Left colon (tissue), 2 donors: ENCODE measurements at regions not wholly inside any gene's neighbourhood (a gene's known extent, or its start where the extent isn't known, plus 50 kb on each side); places are given as distances from the start of the nearest gene placed in this dataset.
"Not testable (repeated sequence)": the region's sequence is repeated elsewhere in the genome, so short reads cannot be mapped to it uniquely, and the experiment has no call there.

ENCODE experiments used
- ATAC-seq: fragments of 200-7000 bp; cut with Tn5 transposase; one replicate; pipeline ENCODE4 v1.9.1; 2020; ENCODE audit warnings: mild to moderate bottlenecking, moderate library complexity
- DNase-seq, 2 donors: peaks; one replicate each; pipeline ENCODE4 v3.0.0-alpha.2; 2020
- intact Hi-C, 2 donors: fragments of 100-400 bp; cut with DNase I in 1 of 2; cut with micrococcal nuclease in 1 of 2; formaldehyde crosslinking; loops; one replicate each; pipeline versions ENCODE4 v1.11.2 to v1.14.0; 2022; cut with DNase I, micrococcal nuclease
- donor health status: DM: no; HTN: no; CAD: no.
- donor health status: DM: yes; HTN: yes; CAD: no.

DNA sequence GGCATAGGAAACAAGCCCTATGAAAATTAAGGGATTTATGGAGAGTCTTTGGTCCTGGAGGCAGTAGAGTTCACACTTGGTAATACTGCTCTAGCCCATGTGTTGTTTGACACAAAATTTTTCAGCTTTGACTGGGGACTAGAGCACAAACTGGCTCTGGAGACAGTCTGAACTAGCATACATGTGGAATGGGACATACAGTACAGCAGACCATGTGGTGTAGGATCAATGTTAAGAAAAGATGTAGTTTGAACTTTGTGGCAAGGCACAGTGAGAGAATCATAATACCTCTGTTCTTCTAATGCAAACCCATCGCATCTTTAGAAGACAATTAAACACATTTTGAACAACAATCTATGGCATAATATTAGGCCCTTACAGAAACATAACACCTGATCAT, 521.5 kb upstream of the DDX18 start:
- no peak for ATAC-seq
- no peak for DNase-seq

DNA sequence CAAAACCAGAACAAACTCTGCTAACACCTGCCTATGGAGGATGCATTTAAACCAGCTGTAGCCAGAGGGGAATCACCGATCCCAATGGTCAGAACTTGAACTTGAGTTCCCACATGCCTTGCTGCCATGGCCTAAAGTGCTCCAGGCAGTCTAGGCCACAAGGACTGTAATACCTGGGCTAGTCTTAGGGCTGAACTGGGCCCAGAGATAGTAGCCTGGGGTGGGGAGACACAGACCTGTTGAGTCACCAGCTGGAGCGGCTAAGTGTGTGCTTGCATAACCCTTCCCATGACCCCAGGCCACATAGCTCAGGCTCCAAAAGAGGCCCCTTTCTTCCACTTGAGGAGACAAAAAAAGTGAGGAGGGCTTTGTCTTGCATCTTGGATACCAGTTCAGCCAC, 515.0 kb upstream of the DDX18 start:
- no peak for ATAC-seq
- no peak for DNase-seq
- intact Hi-C loops, result no loop called here

More for the DNA sequence above, 521.5 kb upstream of the DDX18 start:
- intact Hi-C loops, result no loop called here

DNA sequence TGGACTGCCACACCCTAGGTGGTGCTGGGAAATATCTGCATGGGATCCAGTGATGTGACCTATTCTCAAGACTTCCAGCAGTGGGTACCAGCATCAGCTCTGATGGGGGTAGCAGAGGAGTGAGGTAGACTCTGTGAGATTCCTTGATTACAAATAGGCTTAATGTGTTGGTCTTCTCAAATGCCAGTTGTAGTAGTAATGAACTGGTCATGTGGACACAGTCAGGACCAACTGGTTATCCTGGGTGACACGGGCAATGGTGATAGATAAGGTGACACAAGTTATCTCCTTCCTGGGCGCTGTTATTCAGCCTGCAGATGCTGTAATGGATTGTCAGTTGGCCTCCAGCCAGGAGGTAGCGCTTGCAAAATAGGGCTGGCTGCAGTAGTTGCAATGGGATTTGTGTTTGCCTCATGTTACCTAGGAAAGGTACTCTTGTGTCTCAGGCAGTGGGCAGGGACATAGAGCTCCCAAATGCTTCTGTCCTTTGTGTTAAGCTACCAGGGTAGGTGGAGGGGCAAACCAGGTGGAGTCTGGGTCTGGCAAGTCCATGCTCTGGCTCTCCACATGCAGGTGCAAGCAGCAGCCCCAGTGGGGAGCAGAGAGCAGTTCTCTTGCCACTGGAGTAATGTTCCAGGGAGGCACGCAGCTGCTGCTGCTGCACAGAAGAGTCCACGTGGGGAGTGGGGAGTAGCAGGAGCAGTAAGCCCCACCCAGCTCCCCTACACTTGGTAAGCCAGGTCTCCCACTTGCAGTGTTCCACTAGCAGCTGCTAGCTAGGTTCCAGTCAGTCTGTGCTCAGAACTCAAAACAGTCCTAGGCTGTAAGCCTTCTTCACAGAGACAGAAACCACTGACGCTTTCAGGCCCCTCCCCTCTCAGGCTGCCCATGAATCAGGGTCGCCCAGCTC, 505.4 kb upstream of the DDX18 start:
- no peak for ATAC-seq
- intact Hi-C loops, result no loop called here
- DNase-seq, result no peak

DNA sequence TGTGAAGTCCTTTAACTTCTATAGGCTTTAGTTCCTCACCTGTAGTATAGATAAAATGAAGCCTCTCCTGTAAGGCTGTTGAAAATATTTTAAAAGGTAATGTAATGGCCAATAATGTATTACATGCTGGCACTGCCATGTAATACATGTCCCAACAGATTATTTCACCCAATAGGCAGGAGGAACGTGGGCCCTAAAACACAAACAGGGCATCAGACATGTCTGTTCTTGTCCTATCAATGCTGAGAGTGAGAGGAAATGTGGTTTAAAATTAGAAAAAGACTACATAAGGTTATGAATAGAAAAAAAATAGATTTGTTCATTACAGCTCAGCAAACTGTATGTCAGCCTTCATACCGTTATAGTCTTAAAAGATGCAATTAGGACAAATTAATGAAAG, 492.7 kb upstream of the DDX18 start:
- intact Hi-C loops, result no loop called here
- DNase-seq (no peak), ATAC-seq (no peak)

DNA sequence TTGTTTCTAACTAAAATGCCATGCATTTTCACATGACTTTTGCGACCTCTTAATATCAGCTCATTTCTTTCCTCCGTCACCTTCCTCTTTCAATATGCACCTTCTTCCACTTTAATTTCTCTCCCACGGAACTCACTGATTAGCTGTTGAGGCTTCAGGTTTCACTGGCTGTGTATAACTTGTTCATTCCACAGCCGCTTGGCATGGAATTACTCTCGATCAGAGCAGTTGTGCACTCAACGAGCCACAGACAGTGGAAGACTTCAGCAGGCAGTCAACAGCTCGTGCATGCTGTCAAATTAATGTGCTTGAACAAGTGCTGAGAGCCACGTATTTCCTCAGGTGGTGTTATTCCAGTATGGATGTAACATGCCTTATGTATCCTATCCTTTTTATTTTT, 491.2 kb upstream of the DDX18 start:
- ATAC-seq, result no peak
- DNase-seq, result no peak
- intact Hi-C loops, result no loop called here

DNA sequence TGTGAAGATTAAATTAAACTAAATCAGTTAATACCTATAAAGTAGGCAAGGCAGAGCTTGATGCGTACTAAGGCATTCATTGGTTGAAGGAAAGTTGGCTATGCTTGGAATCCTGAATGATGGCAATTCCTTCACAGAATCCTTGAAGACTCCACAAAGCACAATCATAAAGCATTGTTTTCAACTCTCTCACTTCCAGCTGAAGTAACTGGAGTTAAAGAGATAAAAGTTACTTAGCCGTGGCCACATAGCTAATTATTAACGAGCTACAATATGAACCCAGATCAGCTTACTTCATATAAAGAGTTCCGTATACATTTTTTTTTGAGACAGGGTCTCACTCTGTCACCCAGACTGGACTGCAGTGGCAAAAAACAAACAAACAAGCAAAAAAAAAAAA, 483.9 kb upstream of the DDX18 start:
- DNase-seq (no peak), ATAC-seq (peak; percentile 32)
- intact Hi-C loops, result no loop called here

DNA sequence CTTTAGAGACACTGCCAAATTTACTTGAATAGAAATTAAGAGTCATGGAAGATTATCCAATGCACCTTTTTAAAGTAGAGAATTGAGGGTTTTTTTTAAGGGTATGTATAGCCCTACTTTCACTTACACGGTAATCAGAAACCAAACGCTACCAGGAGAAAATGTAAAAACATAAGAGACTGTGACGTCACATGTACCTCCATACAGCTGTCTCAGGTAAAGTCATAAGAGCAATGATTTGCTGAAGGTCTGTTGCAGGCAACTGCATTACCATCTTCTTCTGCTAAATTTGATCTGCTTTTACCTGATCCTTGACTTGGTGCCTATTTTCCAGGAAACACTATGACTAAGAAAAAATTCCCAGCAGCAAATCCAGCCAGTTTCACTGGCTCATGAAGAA, 478.5 kb upstream of the DDX18 start:
- ATAC-seq, result no peak
- no peak for DNase-seq
- intact Hi-C loops, result no loop called here

DNA sequence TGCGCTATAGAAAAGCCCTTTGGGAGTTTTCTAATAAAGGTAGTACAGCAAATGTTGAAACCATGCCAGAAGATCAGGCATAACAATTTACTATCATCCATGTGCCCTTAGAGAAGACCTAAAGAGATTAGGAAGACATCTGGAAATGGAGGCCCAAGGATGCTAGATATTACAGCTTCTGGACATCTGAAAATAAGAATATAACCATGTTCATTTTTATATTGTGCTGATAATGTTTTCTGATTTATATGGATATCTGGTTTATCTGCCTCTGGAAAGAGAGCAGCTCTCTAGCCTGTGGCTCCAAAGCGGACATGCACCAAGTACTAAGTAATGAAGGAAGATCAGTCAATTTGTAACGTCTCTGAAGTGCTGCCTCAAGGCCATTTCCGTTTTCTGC, 478.0 kb upstream of the DDX18 start:
- intact Hi-C loops, result no loop called here
- DNase-seq (no peak), ATAC-seq (no peak)

DNA sequence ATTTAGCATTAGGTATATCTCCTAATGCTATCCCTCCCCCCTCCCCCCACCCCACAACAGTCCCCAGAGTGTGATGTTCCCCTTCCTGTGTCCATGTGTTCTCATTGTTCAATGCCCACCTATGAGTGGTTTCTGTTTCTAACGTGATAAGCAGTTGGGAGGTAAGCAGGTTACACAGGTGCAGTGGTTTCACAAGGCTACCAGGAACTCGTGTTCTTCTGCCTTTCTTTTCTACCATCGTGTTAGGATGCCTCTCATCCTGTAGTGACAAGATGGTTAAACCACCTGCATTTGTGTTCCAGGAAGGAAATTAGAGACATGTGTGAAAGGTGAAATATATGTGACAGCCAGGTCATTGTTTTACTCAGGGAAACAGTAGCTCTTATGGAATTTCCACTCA, 476.5 kb upstream of the DDX18 start:
- ATAC-seq, DNase-seq, intact Hi-C loops: not testable (repeated sequence)

DNA sequence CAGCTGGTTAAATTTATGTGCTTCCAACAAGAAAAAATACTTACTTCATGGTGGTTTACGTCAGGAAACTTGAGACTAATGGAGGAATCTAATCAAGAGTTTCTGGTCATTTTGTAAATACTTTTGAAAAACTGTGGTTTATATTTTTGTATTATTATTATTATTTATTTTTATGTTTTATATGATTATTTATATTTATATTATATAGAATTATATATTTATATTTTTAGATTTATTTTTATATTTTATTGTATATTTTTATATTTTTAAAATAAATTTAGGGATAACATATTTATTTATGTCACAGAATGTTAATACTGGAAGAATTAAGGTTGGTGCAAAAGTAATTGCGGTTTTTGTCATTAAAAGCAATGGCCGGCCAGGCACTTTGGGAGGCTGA, 474.5 kb upstream of the DDX18 start:
- intact Hi-C loops, result no loop called here
- DNase-seq, result no peak
- ATAC-seq, result no peak

DNA sequence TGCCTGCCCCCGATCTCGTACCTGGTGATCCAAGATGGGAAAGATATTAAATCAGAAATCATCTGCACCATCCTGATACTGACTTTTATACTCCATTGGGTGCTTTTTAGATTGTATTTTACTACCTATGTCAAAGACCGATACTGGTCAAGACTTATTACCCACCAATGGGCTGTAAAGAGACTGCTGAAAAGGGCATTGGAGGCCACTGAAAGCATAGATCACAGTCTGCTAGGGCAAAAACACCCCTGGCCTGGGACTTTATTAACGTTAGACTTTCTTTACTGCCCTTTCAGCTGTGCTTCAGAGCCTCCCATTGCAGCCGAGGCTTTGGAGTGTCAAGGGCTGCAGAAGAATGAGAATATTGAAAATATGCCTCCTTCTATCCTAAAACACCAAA, 472.8 kb upstream of the DDX18 start:
- no peak for DNase-seq
- intact Hi-C loops, result no loop called here
- ATAC-seq, result no peak

DNA sequence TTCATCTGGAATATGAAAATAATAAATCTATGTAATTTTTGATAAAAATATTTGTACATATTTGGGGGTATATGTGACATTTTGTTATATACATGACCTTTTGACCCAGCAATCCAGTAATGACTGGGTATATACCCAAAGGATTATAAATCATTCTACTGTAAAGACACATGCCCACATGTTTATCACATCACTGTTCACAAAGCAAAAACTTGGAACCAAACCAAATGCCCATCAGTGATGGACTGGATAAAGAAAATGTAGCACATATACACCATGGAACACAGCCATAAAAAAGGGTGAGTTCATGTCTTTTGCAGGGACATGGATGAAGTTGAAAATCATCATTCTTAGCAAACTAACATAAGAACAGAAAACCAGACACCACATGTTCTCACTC, 472.1 kb upstream of the DDX18 start:
- no peak for DNase-seq
- intact Hi-C loops, result no loop called here
- no peak for ATAC-seq

DNA sequence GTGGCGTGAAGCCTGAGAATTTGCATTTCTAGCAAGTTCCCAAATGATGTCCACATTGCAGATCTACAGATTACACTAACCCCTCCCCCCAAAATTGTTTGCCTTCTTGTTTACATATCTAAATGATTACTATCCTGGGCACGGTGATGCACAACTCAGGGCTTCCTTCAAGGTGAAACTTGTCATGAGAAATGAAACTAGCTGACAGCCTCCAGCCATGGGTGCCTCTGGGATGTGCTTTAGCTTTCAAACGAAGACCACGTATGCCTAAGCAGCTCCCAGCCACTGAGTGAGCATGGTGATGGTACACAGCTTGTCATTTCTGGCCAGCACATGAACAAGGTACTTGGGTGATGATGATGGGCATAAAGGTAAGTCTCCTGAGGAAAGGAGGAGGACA, 464.8 kb upstream of the DDX18 start:
- DNase-seq (no peak), ATAC-seq (no peak)
- intact Hi-C loops, result no loop called here

DNA sequence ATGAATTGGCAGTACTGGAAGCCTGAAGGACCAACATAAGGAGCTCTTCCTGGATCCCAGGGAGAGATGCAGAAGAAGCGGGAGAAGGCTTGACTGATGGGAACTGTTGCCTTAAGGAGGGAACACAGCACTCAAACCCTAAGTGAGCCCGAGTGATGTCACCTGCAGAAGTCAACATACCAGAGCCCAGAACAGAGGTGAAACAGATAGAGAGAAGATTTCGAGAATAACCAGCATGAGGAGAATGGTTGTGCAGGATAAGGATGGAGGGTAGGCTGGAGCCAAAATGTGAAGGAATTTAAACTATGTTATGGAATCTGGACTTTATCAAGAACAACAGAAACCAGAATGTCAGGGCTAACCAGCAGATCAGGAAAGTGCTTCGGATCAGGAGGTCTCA, 463.1 kb upstream of the DDX18 start:
- ATAC-seq (no peak), DNase-seq (no peak)
- intact Hi-C loops, result no loop called here

DNA sequence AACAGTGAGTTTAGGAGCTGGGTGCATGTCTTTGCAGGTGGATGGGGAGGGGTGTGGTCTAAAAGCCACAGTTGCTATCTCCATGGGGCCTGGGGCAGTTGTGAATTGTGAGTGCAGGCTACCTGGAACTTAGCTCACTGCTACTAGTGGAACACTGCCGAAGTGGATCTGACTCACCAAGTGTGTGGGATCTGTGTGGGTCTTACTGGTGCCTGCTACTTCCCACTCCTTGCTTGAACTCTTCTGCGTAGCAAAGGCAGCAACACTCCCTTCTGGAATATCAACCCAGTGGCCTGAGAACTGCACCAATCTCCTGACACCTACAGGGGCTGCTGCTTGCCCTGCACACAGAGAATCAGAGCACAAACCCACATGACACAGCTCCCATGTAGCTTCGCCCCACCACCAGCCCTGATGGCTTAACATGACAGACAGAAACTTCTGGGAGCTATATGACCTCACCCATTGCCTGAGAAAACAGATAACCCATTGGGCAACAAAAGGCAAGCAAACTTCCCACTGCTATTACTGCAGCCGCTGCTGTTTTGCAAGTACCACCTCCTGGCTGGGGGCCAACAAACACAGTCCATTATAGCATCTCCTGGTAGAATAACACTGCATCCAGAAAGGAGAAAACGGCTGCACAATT, 455.1 kb upstream of the DDX18 start:
- DNase-seq (peak in 1 of 2 donors; percentile 28), ATAC-seq (peak; percentile 32)
- intact Hi-C loops, result no loop called here

DNA sequence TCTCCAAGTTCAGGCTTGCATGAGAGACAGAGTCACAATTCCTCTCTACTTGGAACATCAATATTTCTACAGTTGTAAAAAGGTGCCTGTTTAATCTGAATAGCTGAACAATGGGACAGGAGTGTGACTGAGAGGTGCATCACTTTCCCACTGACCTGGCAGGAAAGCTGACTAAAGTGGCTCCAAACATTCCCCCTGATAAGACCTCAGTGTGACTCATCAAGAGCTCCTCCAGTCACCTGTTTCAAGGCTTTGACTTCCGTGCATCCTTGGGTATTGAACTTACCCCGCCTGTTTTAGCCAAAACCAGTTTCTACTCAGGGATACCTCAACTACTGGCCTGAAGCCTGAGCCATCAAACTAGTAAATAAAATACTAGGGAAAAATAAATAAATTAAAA, 453.9 kb upstream of the DDX18 start:
- DNase-seq (no peak), ATAC-seq (no peak)
- intact Hi-C loops, result no loop called here

DNA sequence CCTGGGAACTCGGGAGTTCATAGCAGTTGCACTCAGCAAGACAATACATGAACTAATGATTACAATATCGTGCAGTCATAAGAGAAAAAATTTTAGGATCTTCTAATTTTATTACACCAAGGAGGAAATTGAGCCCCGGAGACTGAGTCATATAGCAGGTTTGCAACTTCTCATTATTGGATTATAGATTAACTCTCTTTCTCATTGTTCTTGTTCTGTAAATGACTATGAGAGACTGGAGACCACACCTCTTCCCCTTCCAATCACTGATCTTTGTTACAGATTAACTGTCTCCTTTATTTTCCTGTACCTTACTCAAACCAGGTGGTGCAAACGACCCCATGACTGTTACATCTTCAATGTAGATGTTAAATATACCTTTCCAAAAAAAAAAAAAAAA, 435.8 kb upstream of the DDX18 start:
- DNase-seq (no peak), ATAC-seq (peak; percentile 99)
- intact Hi-C loops, result no loop called here

DNA sequence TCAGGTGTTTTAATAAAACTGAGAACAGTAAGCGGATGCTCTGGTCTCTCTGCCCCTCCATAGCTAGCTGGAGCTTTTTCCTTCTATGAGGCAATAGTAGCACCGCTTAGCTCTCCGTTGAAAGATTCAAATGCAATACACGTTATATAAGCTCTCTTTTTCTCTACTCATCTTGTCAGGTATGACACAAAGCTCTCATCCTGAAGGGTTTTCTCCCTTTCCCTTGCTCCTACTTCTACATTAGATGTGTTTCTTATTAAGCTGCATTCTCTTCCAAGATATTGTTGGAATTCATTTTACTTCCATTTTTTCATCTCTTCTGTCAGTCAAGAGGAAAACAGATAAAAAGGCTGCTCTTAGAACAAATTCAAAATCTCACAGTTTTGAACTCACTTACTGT, 434.6 kb upstream of the DDX18 start:
- DNase-seq (no peak), ATAC-seq (no peak)
- intact Hi-C loops, result no loop called here

DNA sequence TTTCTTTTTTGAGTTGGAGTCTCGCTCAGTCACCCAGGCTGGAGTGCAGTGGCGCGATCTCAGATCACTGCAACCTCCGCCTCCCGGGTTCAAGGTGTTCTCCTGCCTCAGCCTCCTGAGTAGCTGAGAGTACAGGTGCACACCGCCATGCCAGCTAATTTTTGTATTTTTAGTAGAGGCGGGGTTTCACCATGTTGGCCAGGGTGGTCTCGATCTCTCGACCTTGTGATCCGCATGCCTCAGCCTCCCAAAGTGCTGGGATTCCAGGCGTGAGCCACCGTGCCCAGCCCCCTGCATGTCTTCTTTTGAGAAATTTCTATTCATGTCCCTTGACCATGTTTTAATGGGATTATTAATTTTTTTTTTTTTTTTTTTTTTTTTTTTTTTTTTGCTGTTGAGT, 430.5 kb upstream of the DDX18 start:
- intact Hi-C loops, ATAC-seq: not testable (repeated sequence)

DNA sequence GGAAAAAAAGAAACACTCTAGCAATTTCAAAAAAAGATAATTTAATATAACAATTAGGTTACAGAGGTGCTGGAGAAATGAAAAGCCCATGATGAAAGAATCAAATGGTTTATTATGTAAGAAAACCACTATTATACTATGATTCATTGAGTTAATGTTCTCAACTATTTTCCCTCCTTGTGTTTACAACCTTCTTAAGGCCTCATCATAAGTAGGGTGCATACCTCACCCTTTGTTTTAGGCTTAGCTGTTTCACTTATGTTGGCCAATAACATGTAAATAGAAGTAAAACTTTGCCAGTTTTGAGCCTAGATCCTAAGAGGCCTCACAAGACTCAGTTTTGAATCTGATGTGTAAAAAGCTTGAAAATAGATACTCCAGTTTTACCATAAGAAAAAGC, 418.3 kb upstream of the DDX18 start:
- no peak for ATAC-seq
- intact Hi-C loops, result no loop called here
- DNase-seq, result no peak

More for the DNA sequence above, 430.5 kb upstream of the DDX18 start:
- not testable (repeated sequence) for DNase-seq

DNA sequence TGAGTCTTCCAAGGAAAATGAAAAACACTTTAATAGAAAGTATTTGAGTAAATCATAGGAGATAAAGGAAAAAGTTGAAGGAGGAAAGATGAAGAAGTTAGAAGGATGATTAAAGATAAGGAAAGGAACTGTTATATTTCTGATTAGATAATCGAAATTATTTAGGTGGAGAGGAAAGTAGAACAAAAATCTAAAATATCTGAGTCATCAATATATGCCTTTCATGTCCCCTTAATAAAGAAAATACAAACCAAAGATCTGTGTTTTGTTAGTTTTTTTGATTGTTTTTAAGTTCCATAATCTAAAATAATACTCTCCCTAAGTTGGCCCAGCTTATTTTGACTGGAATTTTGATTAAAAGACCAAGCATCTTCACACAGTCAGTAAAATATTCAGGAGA, 412.9 kb upstream of the DDX18 start:
- DNase-seq, result no peak
- intact Hi-C loops, result no loop called here
- no peak for ATAC-seq
